ENCODE measurements at regions not wholly inside any gene's neighbourhood (a gene's known extent, or its start where the extent isn't known, plus 50 kb on each side); places are given as distances from the start of the nearest gene placed in this dataset.

DNA sequence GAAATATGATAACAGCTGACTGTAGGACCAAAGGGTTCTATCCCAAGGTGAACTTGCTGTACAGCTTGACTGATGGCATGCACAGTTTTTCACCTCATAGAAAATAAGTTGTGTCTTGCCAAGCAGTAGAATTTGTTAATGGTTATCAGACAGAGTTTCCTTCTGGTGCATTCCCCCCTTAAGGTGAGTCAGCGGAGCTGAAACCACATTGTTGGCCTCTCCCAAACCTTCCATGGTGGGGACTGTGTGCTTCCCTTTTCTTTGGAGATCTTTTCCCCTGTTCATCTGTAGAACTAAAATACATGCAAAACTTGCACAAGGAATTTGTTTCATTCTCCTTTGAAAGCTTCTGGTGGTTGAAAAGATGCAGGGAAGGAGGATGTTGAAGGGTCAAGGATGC lies 179.8 kb downstream of the FGF1 start:
- 94% methylated on average over 1 of the region's 1 CpG for WGBS
- Histone ChIP-seq H3K27ac (no peak overlapping the region), H3K4me1 (replicated peaks) (no peaks in the 10 kb centered on the region), H3K36me3 (no peaks in the 10 kb centered on the region), H3K9me3 (no peaks in the 10 kb centered on the region), H3K27me3 (replicated peaks; ENCODE audit: insufficient read depth) (no peaks in the 10 kb centered on the region), H3K4me3 (no peak overlapping the region)
- intact Hi-C loops (cut with DNase I): no loop called here
- DNase-seq (ENCODE audit: low spot score): no peak
- TF ChIP-seq POLR2A (IDR thresholded peaks at IDR 0.05): no peak
- TF ChIP-seq, protein P1, sequence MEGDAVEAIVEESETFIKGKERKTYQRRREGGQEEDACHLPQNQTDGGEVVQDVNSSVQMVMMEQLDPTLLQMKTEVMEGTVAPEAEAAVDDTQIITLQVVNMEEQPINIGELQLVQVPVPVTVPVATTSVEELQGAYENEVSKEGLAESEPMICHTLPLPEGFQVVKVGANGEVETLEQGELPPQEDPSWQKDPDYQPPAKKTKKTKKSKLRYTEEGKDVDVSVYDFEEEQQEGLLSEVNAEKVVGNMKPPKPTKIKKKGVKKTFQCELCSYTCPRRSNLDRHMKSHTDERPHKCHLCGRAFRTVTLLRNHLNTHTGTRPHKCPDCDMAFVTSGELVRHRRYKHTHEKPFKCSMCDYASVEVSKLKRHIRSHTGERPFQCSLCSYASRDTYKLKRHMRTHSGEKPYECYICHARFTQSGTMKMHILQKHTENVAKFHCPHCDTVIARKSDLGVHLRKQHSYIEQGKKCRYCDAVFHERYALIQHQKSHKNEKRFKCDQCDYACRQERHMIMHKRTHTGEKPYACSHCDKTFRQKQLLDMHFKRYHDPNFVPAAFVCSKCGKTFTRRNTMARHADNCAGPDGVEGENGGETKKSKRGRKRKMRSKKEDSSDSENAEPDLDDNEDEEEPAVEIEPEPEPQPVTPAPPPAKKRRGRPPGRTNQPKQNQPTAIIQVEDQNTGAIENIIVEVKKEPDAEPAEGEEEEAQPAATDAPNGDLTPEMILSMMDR (IDR thresholded peaks at IDR 0.05): no peak
- no peak for TF ChIP-seq POLR2AphosphoS5 (IDR thresholded peaks at IDR 0.05)

DNA sequence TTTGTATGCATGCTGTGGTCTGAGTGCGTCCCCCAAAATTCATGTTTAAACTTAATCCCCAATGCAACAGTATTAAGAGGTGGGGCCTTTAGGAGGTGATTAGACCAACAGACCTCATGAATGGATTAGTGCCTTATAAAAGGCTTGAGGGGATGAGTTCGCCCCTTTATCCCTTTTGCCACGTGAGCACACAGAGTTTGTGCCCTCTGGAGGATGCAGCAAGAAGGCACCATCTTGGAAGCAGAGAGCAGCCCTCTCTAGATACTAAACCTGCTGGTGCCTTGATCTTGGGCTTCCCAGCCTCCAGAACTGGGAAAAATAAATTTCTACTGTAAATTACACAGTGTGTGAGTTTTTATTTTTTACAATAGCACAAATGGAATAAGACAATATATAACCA lies 177.1 kb upstream of the SPRY4 start:
- no peaks in the 10 kb centered on the region for H3K36me3 ChIP-seq
- no peaks in the 10 kb centered on the region for H3K9me3 ChIP-seq
- intact Hi-C loops (cut with DNase I): no loop called here
- H3K27ac ChIP-seq: no peak overlapping the region
- H3K4me1 ChIP-seq (replicated peaks): no peaks in the 10 kb centered on the region
- TF ChIP-seq POLR2A (IDR thresholded peaks at IDR 0.05) (no peak), POLR2AphosphoS5 (IDR thresholded peaks at IDR 0.05) (no peak)
- TF ChIP-seq, protein P1 (IDR thresholded peaks at IDR 0.05): no peak
- no peak overlapping the region for H3K4me3 ChIP-seq
- no peaks in the 10 kb centered on the region for H3K27me3 ChIP-seq (replicated peaks; ENCODE audit: insufficient read depth)
- DNase-seq (ENCODE audit: low spot score): no peak
- WGBS: 82% methylated on average over 3 of the region's 3 CpGs

DNA sequence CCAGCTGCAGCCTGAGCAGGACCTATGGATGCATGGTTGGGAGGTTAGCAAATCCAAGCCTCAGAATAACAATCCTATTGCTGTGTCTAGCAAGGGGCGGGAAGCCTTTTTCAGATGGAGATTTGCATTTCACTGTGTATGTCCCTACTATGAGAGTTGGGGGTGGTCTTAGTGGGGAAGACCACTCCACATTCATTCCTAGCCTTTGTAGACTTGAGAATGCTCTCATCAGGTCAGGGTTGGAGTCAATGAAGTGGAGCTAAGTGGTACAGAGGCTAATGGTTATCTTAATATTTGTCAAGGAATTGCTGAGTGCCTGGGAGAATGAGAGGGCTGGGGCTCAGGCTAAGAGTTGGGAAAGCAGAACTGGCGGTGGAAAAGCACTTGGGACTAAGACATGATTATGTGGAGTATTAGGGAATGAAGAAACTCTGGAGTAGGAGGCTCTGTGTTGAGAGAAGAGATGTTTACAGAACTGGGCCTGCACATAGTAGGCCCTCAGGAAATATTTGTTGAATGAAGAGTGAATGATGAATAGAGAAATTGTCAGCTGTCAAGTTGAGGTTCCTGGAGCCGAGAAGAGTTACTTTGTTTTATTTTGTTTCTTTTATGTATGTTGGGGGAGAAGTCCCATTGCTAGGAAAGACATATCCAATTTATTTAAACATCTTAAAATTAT lies 175.5 kb upstream of the SPRY4 start:
- Histone ChIP-seq H3K36me3 (no peaks in the 10 kb centered on the region), H3K27ac (no peak overlapping the region), H3K4me3 (no peak overlapping the region), H3K27me3 (replicated peaks; ENCODE audit: insufficient read depth) (no peaks in the 10 kb centered on the region), H3K4me1 (replicated peaks) (no peaks in the 10 kb centered on the region), H3K9me3 (no peaks in the 10 kb centered on the region)
- intact Hi-C loops (cut with DNase I): no loop called here
- no peak for DNase-seq (ENCODE audit: low spot score)
- TF ChIP-seq, protein P1 (IDR thresholded peaks at IDR 0.05): no peak
- TF ChIP-seq POLR2AphosphoS5 (IDR thresholded peaks at IDR 0.05) (no peak), POLR2A (IDR thresholded peaks at IDR 0.05) (no peak)
- 97% methylated on average over 3 of the region's 3 CpGs for WGBS

DNA sequence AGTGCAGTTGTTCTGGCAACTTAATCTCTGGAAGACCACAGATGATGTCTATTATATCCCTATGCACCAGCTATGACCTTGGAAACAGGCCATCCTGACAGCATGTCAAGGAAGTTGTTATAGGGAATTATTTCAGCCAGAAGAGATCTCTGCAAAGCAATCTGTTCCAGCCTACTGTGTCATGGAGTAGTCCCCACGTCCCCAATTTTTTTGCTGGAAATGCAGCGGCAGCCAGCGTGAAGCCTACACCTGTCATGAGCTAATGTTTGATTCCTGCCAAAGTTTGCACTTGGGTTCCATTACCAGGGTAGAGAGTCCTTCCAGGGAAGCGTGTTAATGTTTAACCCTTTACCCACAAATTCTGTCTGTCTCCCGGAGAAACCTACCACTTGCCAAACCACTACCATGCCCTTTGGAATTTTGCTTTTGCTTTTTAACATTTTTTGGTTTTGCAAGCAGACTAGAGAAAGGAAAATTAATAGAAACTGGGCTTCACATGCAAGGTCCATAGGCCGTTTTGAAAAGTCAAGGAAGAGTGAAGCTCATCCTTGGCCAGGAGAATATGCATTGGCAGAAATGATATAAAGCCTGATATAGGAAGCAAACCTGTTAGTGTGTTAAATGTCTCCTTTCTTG lies 174.9 kb upstream of the SPRY4 start:
- TF ChIP-seq, protein P1 (IDR thresholded peaks at IDR 0.05): no peak
- TF ChIP-seq POLR2A (IDR thresholded peaks at IDR 0.05) (no peak), POLR2AphosphoS5 (IDR thresholded peaks at IDR 0.05) (no peak)
- no peaks in the 10 kb centered on the region for H3K27me3 ChIP-seq (replicated peaks; ENCODE audit: insufficient read depth)
- DNase-seq (ENCODE audit: low spot score): no peak

DNA sequence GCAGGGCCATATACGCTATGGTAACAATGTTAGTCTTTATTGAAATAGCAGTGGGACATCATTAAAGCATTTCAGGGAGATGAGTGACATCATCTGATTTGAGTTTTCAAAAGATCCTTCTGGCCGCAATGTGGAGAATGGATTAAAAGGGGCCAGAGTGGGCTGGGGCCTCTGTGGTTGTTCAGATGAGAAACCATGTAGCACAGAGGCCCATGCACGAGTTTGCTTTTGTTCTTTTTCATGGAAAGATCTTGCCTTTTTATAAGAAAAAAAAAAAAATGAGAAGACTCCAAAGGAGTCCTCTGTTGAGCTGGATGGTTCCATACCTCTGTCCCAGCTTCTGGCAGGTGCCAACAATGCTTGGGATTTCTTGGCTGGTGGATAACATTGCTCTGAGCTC lies 173.5 kb upstream of the SPRY4 start:
- intact Hi-C loops (cut with DNase I): no loop called here
- no peaks in the 10 kb centered on the region for H3K36me3 ChIP-seq
- no peak overlapping the region for H3K4me3 ChIP-seq
- no peaks in the 10 kb centered on the region for H3K4me1 ChIP-seq (replicated peaks)
- 90% methylated on average over 3 of the region's 3 CpGs for WGBS
- H3K27me3 ChIP-seq (replicated peaks; ENCODE audit: insufficient read depth): no peaks in the 10 kb centered on the region
- no peaks in the 10 kb centered on the region for H3K9me3 ChIP-seq
- TF ChIP-seq POLR2AphosphoS5 (IDR thresholded peaks at IDR 0.05): no peak
- TF ChIP-seq POLR2A (IDR thresholded peaks at IDR 0.05): no peak
- TF ChIP-seq, protein P1 (IDR thresholded peaks at IDR 0.05): no peak
- no peak overlapping the region for H3K27ac ChIP-seq
- DNase-seq (ENCODE audit: low spot score): no peak

More for the DNA sequence above, 174.9 kb upstream of the SPRY4 start:
- Histone ChIP-seq H3K4me1 (replicated peaks) (no peaks in the 10 kb centered on the region), H3K27ac (no peak overlapping the region), H3K36me3 (no peaks in the 10 kb centered on the region), H3K9me3 (no peaks in the 10 kb centered on the region), H3K4me3 (no peak overlapping the region)
- 44% methylated on average over 6 of the region's 6 CpGs for WGBS
- intact Hi-C loops (cut with DNase I): no loop called here
